ENCODE measurements at regions not wholly inside any gene's neighbourhood (a gene's known extent, or its start where the extent isn't known, plus 50 kb on each side); places are given as distances from the start of the nearest gene placed in this dataset.

- no peak for TF ChIP-seq MAX (IDR thresholded peaks at IDR 0.05)
- no peak for TF ChIP-seq CTCF (IDR thresholded peaks at IDR 0.05)
- no peak for TF ChIP-seq EP300 (IDR thresholded peaks at IDR 0.05)
Measured at GRCh38 chr11:97354576-97354975, 964.8 kb downstream of the JRKL start.

All from A549 (cell line).